ENCODE measurements at regions not wholly inside any gene's neighbourhood (a gene's known extent, or its start where the extent isn't known, plus 50 kb on each side); places are given as distances from the start of the nearest gene placed in this dataset.
"Not testable (repeated sequence)": the region's sequence is repeated elsewhere in the genome, so short reads cannot be mapped to it uniquely, and the experiment has no call there.

- WGBS, 2 experiments: 100% methylated on average over 3 of the region's 3 CpGs; no CpG with 5 or more reads in 1 of the 2 experiments
- Histone ChIP-seq H3K27me3 (ENCODE audit: control insufficient read depth, insufficient read depth, low read length, poor library complexity, severe bottlenecking) (no peaks in the 10 kb centered on the region), H3K9me3 (ENCODE audit: control insufficient read depth, low read length) (no peaks in the 10 kb centered on the region), H3K4me1 (ENCODE audit: control insufficient read depth, insufficient read depth, low read length) (no peaks in the 10 kb centered on the region), H3K4me3 (ENCODE audit: insufficient read depth, low read depth, low read length) (no peak overlapping the region), H3K36me3 (ENCODE audit: control insufficient read depth, insufficient read depth, low read length) (no peaks in the 10 kb centered on the region), H3K27ac (ENCODE audit: insufficient read depth, low read depth, low read length, poor library complexity, severe bottlenecking) (no peak overlapping the region)
These were observed 91.7 kb upstream of the SLCO6A1 start for GRCh38 chr5:102590467-102590866.

DNA sequence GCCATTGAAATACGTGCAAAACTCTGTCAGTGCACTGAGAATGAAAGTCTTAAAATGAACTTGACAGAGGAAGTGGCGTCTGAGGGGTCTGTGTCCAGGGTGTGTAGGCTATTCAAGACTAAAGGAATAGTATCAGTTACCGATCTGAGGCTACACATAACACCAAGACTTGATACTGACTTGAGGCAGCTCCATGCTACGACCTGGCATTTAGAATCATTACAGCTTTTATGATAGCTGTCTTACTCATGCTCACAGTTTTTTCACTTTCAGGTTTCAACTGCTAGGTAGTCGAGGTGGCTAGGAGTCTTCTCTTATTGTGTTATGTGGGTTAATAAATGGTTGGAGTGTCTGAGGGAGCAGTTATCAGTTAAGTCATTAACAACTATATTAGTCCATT, 92.8 kb upstream of the SLCO6A1 start:
- H3K27me3 ChIP-seq (ENCODE audit: control insufficient read depth, insufficient read depth, low read length, poor library complexity, severe bottlenecking): no peaks in the 10 kb centered on the region
- no peaks in the 10 kb centered on the region for H3K36me3 ChIP-seq (ENCODE audit: control insufficient read depth, insufficient read depth, low read length)
- H3K4me1 ChIP-seq (ENCODE audit: control insufficient read depth, insufficient read depth, low read length): no peaks in the 10 kb centered on the region
- no peak overlapping the region for H3K4me3 ChIP-seq (ENCODE audit: insufficient read depth, low read depth, low read length)
- no peaks in the 10 kb centered on the region for H3K9me3 ChIP-seq (ENCODE audit: control insufficient read depth, low read length)
- 85 to 87% methylated on average over 5 of the region's 5 CpGs for whole genome bisulfite sequencing, 2 experiments
- no peak overlapping the region for H3K27ac ChIP-seq (ENCODE audit: insufficient read depth, low read depth, low read length, poor library complexity, severe bottlenecking)

DNA sequence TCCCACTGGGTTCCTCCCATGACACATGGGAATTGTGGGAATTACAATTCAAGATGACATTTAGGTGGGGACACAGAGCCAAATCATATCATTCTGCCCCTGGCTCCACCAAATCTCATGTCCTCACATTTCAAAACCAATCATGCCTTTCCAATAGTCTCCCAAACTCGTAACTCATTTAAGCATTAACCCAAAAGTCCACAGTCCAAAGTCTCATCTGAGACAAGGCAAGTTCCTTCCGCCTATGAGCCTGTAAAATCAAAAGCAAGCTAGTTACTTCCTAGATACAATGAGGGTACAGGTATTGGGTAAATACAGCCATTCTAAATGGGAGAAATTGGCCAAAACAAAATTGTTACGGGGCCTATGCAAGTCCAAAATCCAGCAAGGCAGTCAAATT, 93.8 kb upstream of the SLCO6A1 start:
- H3K27ac ChIP-seq (ENCODE audit: insufficient read depth, low read depth, low read length, poor library complexity, severe bottlenecking); H3K4me3 ChIP-seq (ENCODE audit: insufficient read depth, low read depth, low read length); H3K36me3 ChIP-seq (ENCODE audit: control insufficient read depth, insufficient read depth, low read length); H3K9me3 ChIP-seq (ENCODE audit: control insufficient read depth, low read length); H3K27me3 ChIP-seq (ENCODE audit: control insufficient read depth, insufficient read depth, low read length, poor library complexity, severe bottlenecking); H3K4me1 ChIP-seq (ENCODE audit: control insufficient read depth, insufficient read depth, low read length): not testable (repeated sequence)
- WGBS, 2 experiments: 93 to 94% methylated on average over 2 to 3 of the region's 3 CpGs

DNA sequence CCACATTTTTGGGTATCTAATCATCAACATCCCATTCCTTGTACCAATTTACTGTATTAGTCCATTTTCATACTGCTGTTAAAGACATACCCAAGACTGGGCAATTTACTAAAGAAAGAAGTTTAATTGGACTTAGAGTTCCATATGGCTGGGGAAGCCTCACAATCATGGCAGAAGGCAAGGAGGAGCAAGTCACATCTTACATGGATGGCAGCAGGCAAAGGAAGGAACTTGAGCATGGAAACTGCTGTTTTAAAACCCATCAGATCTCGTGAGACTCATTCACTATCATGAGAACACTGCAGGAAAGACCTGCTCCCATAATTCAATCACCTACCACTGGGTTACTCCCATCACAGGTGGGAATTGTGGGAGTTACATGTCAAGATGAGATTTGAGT, 95.4 kb upstream of the SLCO6A1 start:
- WGBS, 2 experiments: 95 to 100% methylated on average over 1 of the region's 1 CpG
- Histone ChIP-seq H3K9me3 (ENCODE audit: control insufficient read depth, low read length) (no peaks in the 10 kb centered on the region), H3K36me3 (ENCODE audit: control insufficient read depth, insufficient read depth, low read length) (no peaks in the 10 kb centered on the region), H3K4me1 (ENCODE audit: control insufficient read depth, insufficient read depth, low read length) (no peaks in the 10 kb centered on the region), H3K4me3 (ENCODE audit: insufficient read depth, low read depth, low read length) (no peak overlapping the region), H3K27me3 (ENCODE audit: control insufficient read depth, insufficient read depth, low read length, poor library complexity, severe bottlenecking) (no peaks in the 10 kb centered on the region), H3K27ac (ENCODE audit: insufficient read depth, low read depth, low read length, poor library complexity, severe bottlenecking) (no peak overlapping the region)

DNA sequence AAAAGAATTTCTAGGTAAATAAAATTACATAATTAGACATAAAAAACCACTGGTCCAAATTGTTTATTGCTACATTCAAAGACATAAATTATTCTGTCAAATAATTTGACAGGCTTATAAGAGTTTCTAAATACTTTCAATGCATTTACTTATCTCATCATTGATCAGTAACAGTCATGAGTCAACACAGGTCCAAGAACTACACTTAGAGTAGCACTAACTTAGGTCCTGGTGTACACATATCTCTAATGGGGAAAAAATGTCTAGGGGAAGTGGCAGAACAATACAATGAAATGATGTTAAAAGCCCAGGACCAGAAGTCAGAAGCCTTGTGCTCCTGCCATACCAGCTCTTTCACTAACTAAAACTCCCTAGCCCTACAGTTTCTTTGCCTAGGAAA, 96.5 kb upstream of the SLCO6A1 start:
- H3K4me1 ChIP-seq (ENCODE audit: control insufficient read depth, insufficient read depth, low read length): no peaks in the 10 kb centered on the region
- no peaks in the 10 kb centered on the region for H3K27me3 ChIP-seq (ENCODE audit: control insufficient read depth, insufficient read depth, low read length, poor library complexity, severe bottlenecking)
- H3K27ac ChIP-seq (ENCODE audit: insufficient read depth, low read depth, low read length, poor library complexity, severe bottlenecking): no peak overlapping the region
- no peak overlapping the region for H3K4me3 ChIP-seq (ENCODE audit: insufficient read depth, low read depth, low read length)
- no peaks in the 10 kb centered on the region for H3K36me3 ChIP-seq (ENCODE audit: control insufficient read depth, insufficient read depth, low read length)
- no peaks in the 10 kb centered on the region for H3K9me3 ChIP-seq (ENCODE audit: control insufficient read depth, low read length)

GRCh38 chr5:102596113-102596512, 97.3 kb upstream of the SLCO6A1 start:
- WGBS, 2 experiments: 93% methylated on average over 3 of the region's 3 CpGs
- H3K9me3 ChIP-seq (ENCODE audit: control insufficient read depth, low read length): no peaks in the 10 kb centered on the region
- H3K4me1 ChIP-seq (ENCODE audit: control insufficient read depth, insufficient read depth, low read length): no peaks in the 10 kb centered on the region
- no peaks in the 10 kb centered on the region for H3K36me3 ChIP-seq (ENCODE audit: control insufficient read depth, insufficient read depth, low read length)
- no peak overlapping the region for H3K4me3 ChIP-seq (ENCODE audit: insufficient read depth, low read depth, low read length)
- no peaks in the 10 kb centered on the region for H3K27me3 ChIP-seq (ENCODE audit: control insufficient read depth, insufficient read depth, low read length, poor library complexity, severe bottlenecking)
- no peak overlapping the region for H3K27ac ChIP-seq (ENCODE audit: insufficient read depth, low read depth, low read length, poor library complexity, severe bottlenecking)

- WGBS, 2 experiments: 100% methylated on average over 1 of the region's 1 CpG; no CpG with 5 or more reads in 1 of the 2 experiments
- Histone ChIP-seq H3K4me1 (ENCODE audit: control insufficient read depth, insufficient read depth, low read length) (no peaks in the 10 kb centered on the region), H3K4me3 (ENCODE audit: insufficient read depth, low read depth, low read length) (no peak overlapping the region), H3K9me3 (ENCODE audit: control insufficient read depth, low read length) (no peaks in the 10 kb centered on the region), H3K27me3 (ENCODE audit: control insufficient read depth, insufficient read depth, low read length, poor library complexity, severe bottlenecking) (no peaks in the 10 kb centered on the region), H3K36me3 (ENCODE audit: control insufficient read depth, insufficient read depth, low read length) (no peaks in the 10 kb centered on the region), H3K27ac (ENCODE audit: insufficient read depth, low read depth, low read length, poor library complexity, severe bottlenecking) (no peak overlapping the region)
These were observed 98.2 kb upstream of the SLCO6A1 start for GRCh38 chr5:102596951-102597350.

GRCh38 chr5:102599289-102599688, 100.5 kb upstream of the SLCO6A1 start:
- Histone ChIP-seq H3K4me3 (ENCODE audit: insufficient read depth, low read depth, low read length) (no peak overlapping the region), H3K27me3 (ENCODE audit: control insufficient read depth, insufficient read depth, low read length, poor library complexity, severe bottlenecking) (no peaks in the 10 kb centered on the region), H3K27ac (ENCODE audit: insufficient read depth, low read depth, low read length, poor library complexity, severe bottlenecking) (no peak overlapping the region), H3K36me3 (ENCODE audit: control insufficient read depth, insufficient read depth, low read length) (no peaks in the 10 kb centered on the region), H3K4me1 (ENCODE audit: control insufficient read depth, insufficient read depth, low read length) (no peaks in the 10 kb centered on the region), H3K9me3 (ENCODE audit: control insufficient read depth, low read length) (no peaks in the 10 kb centered on the region)
- 82 to 100% methylated on average over 1 of the region's 2 CpGs for WGBS, 2 experiments

GRCh38 chr5:102600964-102601363, 102.2 kb upstream of the SLCO6A1 start:
- no peaks in the 10 kb centered on the region for H3K27me3 ChIP-seq (ENCODE audit: control insufficient read depth, insufficient read depth, low read length, poor library complexity, severe bottlenecking)
- no peaks in the 10 kb centered on the region for H3K36me3 ChIP-seq (ENCODE audit: control insufficient read depth, insufficient read depth, low read length)
- no peak overlapping the region for H3K4me3 ChIP-seq (ENCODE audit: insufficient read depth, low read depth, low read length)
- no peaks in the 10 kb centered on the region for H3K4me1 ChIP-seq (ENCODE audit: control insufficient read depth, insufficient read depth, low read length)
- no peaks in the 10 kb centered on the region for H3K9me3 ChIP-seq (ENCODE audit: control insufficient read depth, low read length)
- WGBS, 2 experiments: 92 to 96% methylated on average over 3 of the region's 3 CpGs
- no peak overlapping the region for H3K27ac ChIP-seq (ENCODE audit: insufficient read depth, low read depth, low read length, poor library complexity, severe bottlenecking)

DNA sequence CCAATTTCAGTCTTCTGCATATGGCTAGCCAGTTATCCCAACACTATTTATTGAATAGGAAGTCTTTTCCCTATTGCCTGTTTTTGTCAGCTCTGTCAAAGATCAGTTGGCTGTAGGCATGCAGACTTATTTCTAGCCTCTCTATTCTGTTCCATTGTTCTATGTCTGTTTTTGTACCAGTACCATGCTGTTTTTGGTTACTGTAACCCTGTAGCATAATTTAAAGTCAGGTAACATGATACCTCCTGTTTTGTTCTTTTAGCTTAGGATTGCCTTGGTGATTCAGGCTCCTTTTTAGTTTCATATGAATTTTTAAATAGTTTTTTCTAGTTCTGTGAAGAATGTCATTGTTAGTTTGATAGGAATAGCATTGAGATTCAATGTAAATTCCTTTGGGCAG, 104.9 kb upstream of the SLCO6A1 start:
- no peaks in the 10 kb centered on the region for H3K36me3 ChIP-seq (ENCODE audit: control insufficient read depth, insufficient read depth, low read length)
- no peak overlapping the region for H3K27ac ChIP-seq (ENCODE audit: insufficient read depth, low read depth, low read length, poor library complexity, severe bottlenecking)
- H3K4me3 ChIP-seq (ENCODE audit: insufficient read depth, low read depth, low read length): no peak overlapping the region
- H3K9me3 ChIP-seq (ENCODE audit: control insufficient read depth, low read length): no peaks in the 10 kb centered on the region
- no peaks in the 10 kb centered on the region for H3K4me1 ChIP-seq (ENCODE audit: control insufficient read depth, insufficient read depth, low read length)
- no peaks in the 10 kb centered on the region for H3K27me3 ChIP-seq (ENCODE audit: control insufficient read depth, insufficient read depth, low read length, poor library complexity, severe bottlenecking)

DNA sequence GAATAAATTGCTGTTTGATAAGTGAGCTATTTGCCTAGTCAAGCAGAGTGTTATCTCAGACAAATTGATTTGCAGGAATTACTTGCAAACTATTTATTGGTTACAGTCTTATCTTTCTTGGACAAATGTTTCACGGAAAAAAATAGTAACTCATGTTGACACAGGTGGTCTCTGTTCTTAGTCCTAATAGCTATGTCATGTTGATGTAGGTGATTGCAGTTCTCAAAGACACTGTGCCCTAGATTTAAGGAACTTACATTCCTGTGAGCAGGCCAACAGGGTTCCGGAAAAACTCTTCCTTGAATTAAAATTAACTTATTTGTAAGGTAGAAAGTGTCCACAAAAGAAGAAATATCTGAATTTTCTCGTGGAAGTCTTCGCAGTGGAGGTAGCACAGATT, 109.6 kb upstream of the SLCO6A1 start:
- H3K36me3 ChIP-seq (ENCODE audit: control insufficient read depth, insufficient read depth, low read length): no peaks in the 10 kb centered on the region
- WGBS, 2 experiments: 91 to 94% methylated on average over 4 of the region's 4 CpGs
- H3K27me3 ChIP-seq (ENCODE audit: control insufficient read depth, insufficient read depth, low read length, poor library complexity, severe bottlenecking): no peaks in the 10 kb centered on the region
- H3K9me3 ChIP-seq (ENCODE audit: control insufficient read depth, low read length): no peaks in the 10 kb centered on the region
- H3K27ac ChIP-seq (ENCODE audit: insufficient read depth, low read depth, low read length, poor library complexity, severe bottlenecking): no peak overlapping the region
- no peaks in the 10 kb centered on the region for H3K4me1 ChIP-seq (ENCODE audit: control insufficient read depth, insufficient read depth, low read length)
- no peak overlapping the region for H3K4me3 ChIP-seq (ENCODE audit: insufficient read depth, low read depth, low read length)
